ENCODE measurements at regions not wholly inside any gene's neighbourhood (a gene's known extent, or its start where the extent isn't known, plus 50 kb on each side); places are given as distances from the start of the nearest gene placed in this dataset.

- TF ChIP-seq POLR2A (IDR thresholded peaks at IDR 0.05; ENCODE audit: low read depth, low read length) (no peak), POLR2AphosphoS5 (IDR thresholded peaks at IDR 0.05; ENCODE audit: low read depth, low read length) (no peak), TAF1 (IDR thresholded peaks at IDR 0.05; ENCODE audit: borderline replicate concordance, low read depth, low read length) (no peak)
These were observed 591.6 kb downstream of the REEP3 start for GRCh38 chr10:64112701-64113355.

All from GM12892 (cell line).